ENCODE measurements at regions not wholly inside any gene's neighbourhood (a gene's known extent, or its start where the extent isn't known, plus 50 kb on each side); places are given as distances from the start of the nearest gene placed in this dataset.

DNA sequence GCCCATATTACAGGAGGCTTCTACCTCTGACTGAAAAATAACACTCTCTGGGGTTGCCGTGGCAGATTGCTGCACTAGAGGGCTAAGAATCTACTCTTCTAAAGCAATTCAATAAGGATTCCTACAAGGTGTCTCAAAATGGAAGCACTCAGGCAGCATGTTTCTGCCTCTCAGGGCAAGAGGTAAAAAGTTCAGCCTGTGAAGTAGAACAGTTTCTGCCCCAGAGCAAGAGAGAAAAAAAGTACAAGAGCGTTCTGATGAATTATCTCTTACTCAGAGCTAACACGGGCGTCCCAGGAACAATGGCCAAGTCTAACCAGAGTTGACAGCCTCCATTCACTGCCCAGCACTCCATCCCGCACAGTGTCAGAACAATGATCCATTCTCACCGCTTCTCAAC is 71.3 kb upstream of the TES start:
- no peak overlapping the region for H3K4me2 ChIP-seq (replicated peaks; ENCODE audit: low read depth, low read length, poor library complexity, severe bottlenecking)
- H3K9ac ChIP-seq (ENCODE audit: low read length): no peak overlapping the region
- peaks cover 6 to 7% of the 10 kb centered on the region in 2 donors for H3K4me1 ChIP-seq (ENCODE audit: control insufficient read depth in 2 of 2, insufficient read depth in 2 of 2, low read length in 2 of 2)
- H3K4me3 Mint-ChIP-seq: no peak overlapping the region
- H3K27ac ChIP-seq (ENCODE audit: low read length in 2 of 2): no peak overlapping the region
- no peaks in the 10 kb centered on the region for H4K20me1 ChIP-seq (ENCODE audit: control insufficient read depth, insufficient read depth, low read length, poor library complexity, severe bottlenecking)
- CTCF ChIA-PET: interaction anchor here (0.6 to 8.4 kb wide), 30 partner anchors 9 to 672 kb away, joined by 3 to 126 read pairs (median 4); no protein-coding TSS in a partner anchor
- POLR2A ChIA-PET: no interaction called here
- 96% methylated on average over 4 of the region's 6 CpGs for WGBS (ENCODE audit: insufficient coverage)
- H3K36me3 ChIP-seq (replicated peaks in 1 of 2; ENCODE audit: control extremely low read depth in 1 of 2, control insufficient read depth in 1 of 2, extremely low read depth in 1 of 2, insufficient read depth in 2 of 2, low read length in 1 of 2): no peaks in the 10 kb centered on the region
- H3K4me1 Mint-ChIP-seq: peaks cover 25% of the 10 kb centered on the region
- no peak for ATAC-seq (ENCODE audit: low read depth)
- no peaks in the 10 kb centered on the region for H3K27me3 ChIP-seq (replicated peaks in 1 of 4; ENCODE audit: control extremely low read depth in 1 of 4, control insufficient read depth in 3 of 4, insufficient read depth in 4 of 4, low read length in 3 of 4)
- no peak for TF ChIP-seq EZH2 (IDR thresholded peaks at IDR 0.05; ENCODE audit: borderline replicate concordance, insufficient read depth, low read depth, low read length, poor library complexity, severe bottlenecking)
- TF ChIP-seq, protein P1, sequence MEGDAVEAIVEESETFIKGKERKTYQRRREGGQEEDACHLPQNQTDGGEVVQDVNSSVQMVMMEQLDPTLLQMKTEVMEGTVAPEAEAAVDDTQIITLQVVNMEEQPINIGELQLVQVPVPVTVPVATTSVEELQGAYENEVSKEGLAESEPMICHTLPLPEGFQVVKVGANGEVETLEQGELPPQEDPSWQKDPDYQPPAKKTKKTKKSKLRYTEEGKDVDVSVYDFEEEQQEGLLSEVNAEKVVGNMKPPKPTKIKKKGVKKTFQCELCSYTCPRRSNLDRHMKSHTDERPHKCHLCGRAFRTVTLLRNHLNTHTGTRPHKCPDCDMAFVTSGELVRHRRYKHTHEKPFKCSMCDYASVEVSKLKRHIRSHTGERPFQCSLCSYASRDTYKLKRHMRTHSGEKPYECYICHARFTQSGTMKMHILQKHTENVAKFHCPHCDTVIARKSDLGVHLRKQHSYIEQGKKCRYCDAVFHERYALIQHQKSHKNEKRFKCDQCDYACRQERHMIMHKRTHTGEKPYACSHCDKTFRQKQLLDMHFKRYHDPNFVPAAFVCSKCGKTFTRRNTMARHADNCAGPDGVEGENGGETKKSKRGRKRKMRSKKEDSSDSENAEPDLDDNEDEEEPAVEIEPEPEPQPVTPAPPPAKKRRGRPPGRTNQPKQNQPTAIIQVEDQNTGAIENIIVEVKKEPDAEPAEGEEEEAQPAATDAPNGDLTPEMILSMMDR (IDR thresholded peaks at IDR 0.05): no peak
- H2AFZ ChIP-seq (ENCODE audit: insufficient read depth, low read depth, low read length, poor library complexity, severe bottlenecking): no peak overlapping the region
- DNase-seq: no peak
- H3K9me3 ChIP-seq (ENCODE audit: control extremely low read depth in 1 of 3, control insufficient read depth in 2 of 3, insufficient read depth in 1 of 3, low read length in 2 of 3): no peaks in the 10 kb centered on the region
- no peak overlapping the region for H3K4me3 ChIP-seq (ENCODE audit: control extremely low read depth in 1 of 5, extremely low read depth in 1 of 5, insufficient read depth in 1 of 5, low read depth in 2 of 5, low read length in 4 of 5)
- no peaks in the 10 kb centered on the region for H3K79me2 ChIP-seq (ENCODE audit: control insufficient read depth, insufficient read depth, low read length)
- intact Hi-C loops (cut with micrococcal nuclease): loop anchor here (2.0 kb wide), 1 partner anchor 26 kb away; no protein-coding TSS in a partner anchor
- peak overlapping the region; percentile 71 for H3K27ac Mint-ChIP-seq
- no peaks in the 10 kb centered on the region for H3K27me3 Mint-ChIP-seq
- no peaks in the 10 kb centered on the region for H3K9me3 Mint-ChIP-seq (ENCODE audit: insufficient read depth)

DNA sequence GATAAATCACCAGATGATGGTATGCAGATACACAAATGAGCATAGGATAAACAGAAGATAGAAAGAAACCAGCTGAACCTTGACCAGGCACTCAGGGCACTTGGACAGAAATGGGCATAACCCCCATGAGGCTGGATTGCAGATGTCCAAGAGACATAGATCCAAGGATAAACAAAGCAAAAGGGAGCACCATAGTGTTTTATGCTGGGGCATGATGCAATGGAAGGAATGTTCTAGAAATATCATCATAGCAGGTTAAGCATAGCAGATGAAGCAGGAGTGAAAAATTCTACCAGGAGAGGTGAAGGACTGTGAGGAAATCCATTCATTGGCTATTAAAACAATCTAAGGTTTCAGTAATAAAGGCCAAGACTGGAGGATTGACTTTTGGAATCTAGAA is 70.5 kb upstream of the TES start:
- no peaks in the 10 kb centered on the region for H3K36me3 ChIP-seq (replicated peaks in 1 of 2; ENCODE audit: control extremely low read depth in 1 of 2, control insufficient read depth in 1 of 2, extremely low read depth in 1 of 2, insufficient read depth in 2 of 2, low read length in 1 of 2)
- no peak overlapping the region for H3K4me3 Mint-ChIP-seq
- no peak overlapping the region for H3K9ac ChIP-seq (ENCODE audit: low read length)
- no peak overlapping the region for H3K4me3 ChIP-seq (ENCODE audit: control extremely low read depth in 1 of 5, extremely low read depth in 1 of 5, insufficient read depth in 1 of 5, low read depth in 2 of 5, low read length in 4 of 5)
- CTCF ChIA-PET: interaction anchor here (1.1 to 8.4 kb wide), 12 partner anchors 13 to 668 kb away, joined by 3 to 126 read pairs (median 11); no protein-coding TSS in a partner anchor
- H3K9me3 ChIP-seq (ENCODE audit: control extremely low read depth in 1 of 3, control insufficient read depth in 2 of 3, insufficient read depth in 1 of 3, low read length in 2 of 3): no peaks in the 10 kb centered on the region
- DNase-seq (no peak), ATAC-seq (ENCODE audit: low read depth) (no peak)
- no peak overlapping the region for H2AFZ ChIP-seq (ENCODE audit: insufficient read depth, low read depth, low read length, poor library complexity, severe bottlenecking)
- no peaks in the 10 kb centered on the region for H3K27me3 Mint-ChIP-seq
- no peaks in the 10 kb centered on the region for H3K9me3 Mint-ChIP-seq (ENCODE audit: insufficient read depth)
- intact Hi-C loops (cut with micrococcal nuclease): loop anchor here (2.0 kb wide), 1 partner anchor 25 kb away; no protein-coding TSS in a partner anchor
- no peak overlapping the region for H3K4me2 ChIP-seq (replicated peaks; ENCODE audit: low read depth, low read length, poor library complexity, severe bottlenecking)
- no peak overlapping the region for H3K27ac ChIP-seq (ENCODE audit: low read length in 2 of 2)
- peaks cover 27% of the 10 kb centered on the region for H3K4me1 Mint-ChIP-seq
- no peaks in the 10 kb centered on the region for H3K27me3 ChIP-seq (replicated peaks in 1 of 4; ENCODE audit: control extremely low read depth in 1 of 4, control insufficient read depth in 3 of 4, insufficient read depth in 4 of 4, low read length in 3 of 4)
- no peak overlapping the region for H3K27ac Mint-ChIP-seq
- H3K4me1 ChIP-seq (ENCODE audit: control insufficient read depth in 2 of 2, insufficient read depth in 2 of 2, low read length in 2 of 2): peaks cover 6 to 7% of the 10 kb centered on the region in 2 donors
- H3K79me2 ChIP-seq (ENCODE audit: control insufficient read depth, insufficient read depth, low read length): no peaks in the 10 kb centered on the region
- TF ChIP-seq, protein P1 (IDR thresholded peaks at IDR 0.05): no peak
- TF ChIP-seq EZH2 (IDR thresholded peaks at IDR 0.05; ENCODE audit: borderline replicate concordance, insufficient read depth, low read depth, low read length, poor library complexity, severe bottlenecking): no peak
- H4K20me1 ChIP-seq (ENCODE audit: control insufficient read depth, insufficient read depth, low read length, poor library complexity, severe bottlenecking): no peaks in the 10 kb centered on the region
- POLR2A ChIA-PET: no interaction called here

All from B cell (primary cell).